PC-9 (cell line): ENCODE measurements at regions not wholly inside any gene's neighbourhood (a gene's known extent, or its start where the extent isn't known, plus 50 kb on each side); places are given as distances from the start of the nearest gene placed in this dataset.

Source experiments
- BruUV-seq: library from RNA; stranded (reverse); fragments of 400-500 nt; replicated peaks from 2 replicates; lab custom pipeline; 2021; lab: Mats Ljungman, UMichigan
- CTCF ChIA-PET: fragments of 300-600 bp; sonication (Branson Sonifier 250); formaldehyde crosslinking; loops from one replicate; lab custom pipeline; 2022; ENCODE audit warnings: antibody characterized with exemption; lab: Charles Lee
- POLR2A ChIA-PET: fragments of 300-600 bp; sonication (Branson Sonifier 250); formaldehyde crosslinking; loops from one replicate; lab custom pipeline; 2022; ENCODE audit warnings: antibody characterized with exemption; ENCODE audit not compliant: unreplicated experiment; lab: Charles Lee
- DNase-seq, 2 experiments: peaks; one replicate each; pipeline versions ENCODE4 v3.0.0 to v3.0.0-alpha.2; 2015 to 2022; ENCODE audit warnings: mixed read lengths in 1 of 2
- H2AFZ ChIP-seq: fragments of 200-600 bp; sonication (generic); 2 replicates; pipeline ENCODE4 v1.8.1; 2017; ENCODE audit warnings: antibody characterized with exemption
- H3F3A ChIP-seq: fragments of 200-600 bp; sonication (generic); 2 replicates; pipeline ENCODE4 v1.8.1; 2017; ENCODE audit warnings: antibody characterized with exemption, mild to moderate bottlenecking, low read depth; ENCODE audit not compliant: insufficient read depth
- H3K27ac ChIP-seq: fragments of 200-600 bp; sonication (generic); 2 replicates; pipeline ENCODE4 v1.6.1; 2016; ENCODE audit warnings: mixed run types
- H3K27me3 ChIP-seq: fragments of 200-600 bp; sonication (generic); 2 replicates; pipeline ENCODE4 v1.6.1; 2016; ENCODE audit warnings: low read depth, mixed run types; ENCODE audit not compliant: insufficient read depth
- H3K36me3 ChIP-seq: fragments of 200-600 bp; sonication (generic); 2 replicates; pipeline ENCODE4 v1.6.1; 2016; ENCODE audit warnings: low read depth, mixed run types
- H3K4me1 ChIP-seq: fragments of 200-600 bp; sonication (generic); replicated peaks from 2 replicates; pipeline ENCODE4 v1.6.1; 2016; ENCODE audit warnings: mixed run types; ENCODE audit not compliant: insufficient read depth
- H3K4me2 ChIP-seq: fragments of 200-600 bp; sonication (generic); 2 replicates; pipeline ENCODE4 v1.6.1; 2017; ENCODE audit warnings: mixed run types
- H3K4me3 ChIP-seq: fragments of 200-600 bp; sonication (generic); 2 replicates; pipeline ENCODE4 v1.6.1; 2016; ENCODE audit warnings: mixed run types
- H3K79me2 ChIP-seq: fragments of 200-600 bp; sonication (generic); 2 replicates; pipeline ENCODE4 v1.6.1; 2017; ENCODE audit warnings: low read depth, mixed run types
- H3K9me2 ChIP-seq: fragments of 200-600 bp; sonication (generic); 2 replicates; pipeline ENCODE4 v1.8.1; 2017; ENCODE audit warnings: mild to moderate bottlenecking; ENCODE audit not compliant: insufficient read depth
- H3K9me3 ChIP-seq: fragments of 200-600 bp; sonication (generic); 2 replicates; pipeline ENCODE4 v1.8.1; 2016; ENCODE audit warnings: low read depth; ENCODE audit not compliant: insufficient read depth
- H4K20me1 ChIP-seq: fragments of 200-600 bp; sonication (generic); 2 replicates; pipeline ENCODE4 v1.8.1; 2017; ENCODE audit not compliant: insufficient read depth
- EZH2 ChIP-seq: fragments of 200-600 bp; sonication (generic); IDR thresholded peaks from 2 replicates; pipeline ENCODE4 v1.8.0; 2017; ENCODE audit warnings: antibody characterized with exemption, low read depth
- intact Hi-C: fragments of 100-400 bp; cut with micrococcal nuclease; formaldehyde crosslinking; loops from one replicate; pipeline ENCODE4 v1.10.0; 2022; ENCODE audit not compliant: unreplicated experiment
- TF ChIP-seq, protein P1 (sequence below): fragments of 200-600 bp; sonication (generic); conservative IDR thresholded peaks from 2 replicates; pipeline ENCODE4 v1.6.1; 2017; ENCODE audit warnings: mixed run types, antibody characterized with exemption, mild to moderate bottlenecking, moderate library complexity

DNA sequence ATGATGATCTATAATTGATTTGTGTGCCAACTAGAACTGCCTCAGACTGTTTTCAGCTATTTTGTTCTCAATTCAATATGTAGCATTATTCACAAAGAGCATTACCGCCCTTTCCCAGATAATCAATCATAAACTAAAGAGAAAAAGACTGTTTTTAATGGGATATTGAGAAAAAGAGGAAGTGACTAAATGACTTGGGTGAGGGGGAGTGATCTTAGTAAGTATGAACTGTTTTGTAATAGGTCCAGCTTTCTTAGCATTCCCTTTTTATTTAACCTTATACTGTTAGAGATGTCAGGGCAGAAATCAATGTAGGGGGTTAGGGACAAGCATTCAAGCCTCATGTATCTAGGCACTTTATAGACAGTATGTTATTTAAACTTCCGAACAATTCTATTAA is 157.8 kb upstream of the DPYD start:
- no peak for DNase-seq
- ChIA-PET POLR2A (no interaction called here), CTCF (no interaction called here)
- no peaks in the 10 kb centered on the region for H3F3A ChIP-seq
- H3K79me2 ChIP-seq: no peaks in the 10 kb centered on the region
- no peak overlapping the region for H2AFZ ChIP-seq
- TF ChIP-seq EZH2: no peak
- TF ChIP-seq, protein P1, sequence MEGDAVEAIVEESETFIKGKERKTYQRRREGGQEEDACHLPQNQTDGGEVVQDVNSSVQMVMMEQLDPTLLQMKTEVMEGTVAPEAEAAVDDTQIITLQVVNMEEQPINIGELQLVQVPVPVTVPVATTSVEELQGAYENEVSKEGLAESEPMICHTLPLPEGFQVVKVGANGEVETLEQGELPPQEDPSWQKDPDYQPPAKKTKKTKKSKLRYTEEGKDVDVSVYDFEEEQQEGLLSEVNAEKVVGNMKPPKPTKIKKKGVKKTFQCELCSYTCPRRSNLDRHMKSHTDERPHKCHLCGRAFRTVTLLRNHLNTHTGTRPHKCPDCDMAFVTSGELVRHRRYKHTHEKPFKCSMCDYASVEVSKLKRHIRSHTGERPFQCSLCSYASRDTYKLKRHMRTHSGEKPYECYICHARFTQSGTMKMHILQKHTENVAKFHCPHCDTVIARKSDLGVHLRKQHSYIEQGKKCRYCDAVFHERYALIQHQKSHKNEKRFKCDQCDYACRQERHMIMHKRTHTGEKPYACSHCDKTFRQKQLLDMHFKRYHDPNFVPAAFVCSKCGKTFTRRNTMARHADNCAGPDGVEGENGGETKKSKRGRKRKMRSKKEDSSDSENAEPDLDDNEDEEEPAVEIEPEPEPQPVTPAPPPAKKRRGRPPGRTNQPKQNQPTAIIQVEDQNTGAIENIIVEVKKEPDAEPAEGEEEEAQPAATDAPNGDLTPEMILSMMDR: no peak
- no peaks in the 10 kb centered on the region for H4K20me1 ChIP-seq
- intact Hi-C loops: no loop called here
- no peaks in the 10 kb centered on the region for H3K4me1 ChIP-seq
- H3K36me3 ChIP-seq: no peaks in the 10 kb centered on the region
- H3K4me3 ChIP-seq: no peak overlapping the region
- no peaks in the 10 kb centered on the region for H3K27me3 ChIP-seq
- H3K9me2 ChIP-seq: peaks cover 3% of the 10 kb centered on the region; the same call in 1 of the 2 replicates
- H3K9me3 ChIP-seq: no peaks in the 10 kb centered on the region
- BruUV-seq: no TSS peak
- H3K4me2 ChIP-seq: no peak overlapping the region
- no peak overlapping the region for H3K27ac ChIP-seq

DNA sequence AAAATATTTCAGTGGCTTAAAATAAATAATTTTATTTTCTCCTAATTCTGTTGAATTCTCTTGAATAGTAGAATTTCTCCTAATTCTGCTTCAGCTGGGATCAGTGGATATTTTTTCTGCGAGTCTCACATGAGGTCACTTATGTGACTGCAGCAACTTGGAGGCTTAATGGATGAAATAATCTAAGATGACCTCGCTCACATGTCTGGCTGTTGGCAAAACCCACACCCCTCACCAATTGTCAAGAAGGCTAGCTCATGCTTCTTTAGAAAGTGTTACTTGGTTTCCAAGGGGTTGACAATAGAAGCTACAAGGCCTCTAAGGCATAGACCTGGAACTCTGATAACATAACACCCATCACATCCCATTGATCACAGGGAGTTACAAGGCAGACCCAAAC is 156.9 kb upstream of the DPYD start:
- Histone ChIP-seq H4K20me1 (no peaks in the 10 kb centered on the region), H3K9me2 (peaks cover 3% of the 10 kb centered on the region; the same call in 1 of the 2 replicates), H3K4me1 (no peaks in the 10 kb centered on the region), H2AFZ (no peak overlapping the region), H3K4me3 (no peak overlapping the region), H3K36me3 (no peaks in the 10 kb centered on the region), H3K9me3 (no peaks in the 10 kb centered on the region), H3K79me2 (no peaks in the 10 kb centered on the region), H3K27ac (no peak overlapping the region), H3K27me3 (no peaks in the 10 kb centered on the region), H3K4me2 (no peak overlapping the region), H3F3A (no peaks in the 10 kb centered on the region)
- DNase-seq: no peak
- no TSS peak for BruUV-seq
- TF ChIP-seq, protein P1: no peak
- no peak for TF ChIP-seq EZH2
- intact Hi-C loops: no loop called here
- ChIA-PET POLR2A (no interaction called here), CTCF (no interaction called here)

DNA sequence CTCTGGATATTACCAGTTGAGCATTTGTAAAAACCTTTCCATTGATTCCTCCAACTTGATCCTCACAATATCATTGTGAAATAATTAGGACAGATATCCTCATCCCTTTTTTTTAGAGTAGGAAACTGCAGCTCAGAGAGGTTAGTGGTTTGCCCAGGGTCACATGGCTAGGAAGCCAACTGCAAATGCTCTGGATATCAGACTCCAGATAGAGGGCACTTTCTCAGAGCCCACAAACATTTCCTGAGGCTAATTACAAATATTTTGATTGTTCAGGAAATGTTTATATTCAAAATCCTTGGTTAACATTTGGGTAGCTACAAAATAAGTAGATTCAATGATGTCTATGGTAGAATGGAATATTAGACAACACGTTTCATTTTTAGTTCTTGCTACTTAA is 154.8 kb upstream of the DPYD start:
- Histone ChIP-seq H2AFZ (no peak overlapping the region), H3F3A (no peaks in the 10 kb centered on the region), H4K20me1 (no peaks in the 10 kb centered on the region), H3K27ac (no peak overlapping the region), H3K27me3 (no peaks in the 10 kb centered on the region), H3K4me1 (no peaks in the 10 kb centered on the region), H3K36me3 (no peaks in the 10 kb centered on the region), H3K4me2 (no peak overlapping the region), H3K4me3 (no peak overlapping the region), H3K9me2 (no peaks in the 10 kb centered on the region), H3K79me2 (no peaks in the 10 kb centered on the region), H3K9me3 (no peaks in the 10 kb centered on the region)
- TF ChIP-seq, protein P1: no peak
- no peak for TF ChIP-seq EZH2
- intact Hi-C loops: no loop called here
- CTCF ChIA-PET: no interaction called here
- no peak for DNase-seq
- POLR2A ChIA-PET: no interaction called here
- BruUV-seq: no TSS peak
